Smooth muscle cell (in vitro differentiated cells): ENCODE measurements at regions not wholly inside any gene's neighbourhood (a gene's known extent, or its start where the extent isn't known, plus 50 kb on each side); places are given as distances from the start of the nearest gene placed in this dataset.
A peak's percentile ranks its signal among the peaks of the same experiment; 100 is the strongest.

ENCODE experiments used
- DNase-seq: peaks from one replicate; lab custom pipeline; 2025; ENCODE audit not compliant: unreplicated experiment; lab: John Stamatoyannopoulos, UW
- H2AFZ ChIP-seq: fragments of 200-600 bp; sonication (generic); 2 replicates; pipeline ENCODE4 v1.6.0; 2016; ENCODE audit warnings: antibody characterized with exemption, low read depth, mild to moderate bottlenecking
- H3F3A ChIP-seq: fragments of 200-600 bp; sonication (generic); 2 replicates; pipeline ENCODE4 v1.6.0; 2017; ENCODE audit warnings: antibody characterized with exemption, low read depth
- H3K27ac ChIP-seq: fragments of 200-600 bp; sonication (generic); 2 replicates; pipeline ENCODE4 v1.5.1; 2016; ENCODE audit warnings: low read depth, mild to moderate bottlenecking
- H3K27me3 ChIP-seq: fragments of 200-600 bp; sonication (generic); 2 replicates; pipeline ENCODE4 v1.6.1; 2016; ENCODE audit warnings: low read depth, mild to moderate bottlenecking
- H3K36me3 ChIP-seq: fragments of 200-600 bp; sonication (generic); 2 replicates; pipeline ENCODE4 v1.5.1; 2016; ENCODE audit warnings: low read depth
- H3K4me1 ChIP-seq: fragments of 200-600 bp; sonication (generic); 2 replicates; pipeline ENCODE4 v1.5.1; 2016; ENCODE audit warnings: low read depth
- H3K4me2 ChIP-seq: fragments of 200-600 bp; sonication (generic); 2 replicates; pipeline ENCODE4 v1.6.0; 2016; ENCODE audit warnings: mild to moderate bottlenecking
- H3K4me3 ChIP-seq: fragments of 200-600 bp; sonication (generic); 2 replicates; pipeline ENCODE4 v1.5.1; 2016; ENCODE audit warnings: mild to moderate bottlenecking
- H3K79me2 ChIP-seq: fragments of 200-600 bp; sonication (generic); 2 replicates; pipeline ENCODE4 v1.6.0; 2016; ENCODE audit warnings: low read depth, mild to moderate bottlenecking
- H3K9ac ChIP-seq: fragments of 200-600 bp; sonication (generic); 2 replicates; pipeline ENCODE4 v1.6.0; 2016; ENCODE audit warnings: low read depth
- H3K9me3 ChIP-seq: fragments of 200-600 bp; sonication (generic); replicated peaks from 2 replicates; pipeline ENCODE4 v1.5.1; 2016; ENCODE audit warnings: low read depth
- H4K20me1 ChIP-seq: fragments of 200-600 bp; sonication (generic); 2 replicates; pipeline ENCODE4 v1.6.0; 2016; ENCODE audit warnings: low read depth
- WGBS: methylation state at CpG from one replicate; pipeline ENCODE4 v1.1.7; 2016; ENCODE audit warnings: low lambda C conversion rate; 5-methylcytosine and 5-hydroxymethylcytosine counted together
- TF ChIP-seq, protein P1 (sequence below): fragments of 200-600 bp; sonication (generic); IDR thresholded peaks from 2 replicates; pipeline ENCODE4 v1.5.1; 2017; ENCODE audit warnings: borderline replicate concordance, mild to moderate bottlenecking, antibody characterized with exemption; ENCODE audit not compliant: insufficient read depth, poor library complexity, severe bottlenecking

DNA sequence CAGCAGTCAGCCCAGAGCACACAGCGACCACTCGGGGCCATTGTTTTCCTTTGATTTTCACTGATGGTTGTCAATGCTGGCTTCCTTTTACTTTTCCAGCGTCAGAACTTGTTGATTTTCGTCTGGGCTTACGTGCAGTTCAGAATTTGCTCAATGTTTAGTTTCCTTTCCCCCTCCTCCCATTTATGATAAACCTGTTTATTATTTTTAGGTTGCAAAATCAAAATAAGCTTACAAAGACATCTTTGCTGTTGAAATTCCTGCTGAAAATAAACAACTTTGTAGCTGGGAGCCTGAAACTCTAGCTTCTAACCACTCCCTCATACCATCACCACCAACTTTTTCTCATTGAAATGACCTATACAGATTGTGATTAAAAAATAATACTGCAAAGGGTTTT is 83.1 kb upstream of the LYZL1 start:
- H3F3A ChIP-seq = peaks cover 3% of the 10 kb centered on the region
- H3K4me1 ChIP-seq = peaks cover 23% of the 10 kb centered on the region
- H3K9ac ChIP-seq = no peak overlapping the region
- H4K20me1 ChIP-seq = no peaks in the 10 kb centered on the region
- H3K36me3 ChIP-seq = no peaks in the 10 kb centered on the region
- DNase-seq = no peak
- H3K27me3 ChIP-seq = no peaks in the 10 kb centered on the region
- H3K79me2 ChIP-seq = no peaks in the 10 kb centered on the region
- peak overlapping the region; percentile 21 for H3K4me2 ChIP-seq
- WGBS = 59% methylated on average over 5 of the region's 5 CpGs
- H3K27ac ChIP-seq = no peak overlapping the region
- H3K4me3 ChIP-seq = no peak overlapping the region
- no peaks in the 10 kb centered on the region for H3K9me3 ChIP-seq
- TF ChIP-seq, protein P1, sequence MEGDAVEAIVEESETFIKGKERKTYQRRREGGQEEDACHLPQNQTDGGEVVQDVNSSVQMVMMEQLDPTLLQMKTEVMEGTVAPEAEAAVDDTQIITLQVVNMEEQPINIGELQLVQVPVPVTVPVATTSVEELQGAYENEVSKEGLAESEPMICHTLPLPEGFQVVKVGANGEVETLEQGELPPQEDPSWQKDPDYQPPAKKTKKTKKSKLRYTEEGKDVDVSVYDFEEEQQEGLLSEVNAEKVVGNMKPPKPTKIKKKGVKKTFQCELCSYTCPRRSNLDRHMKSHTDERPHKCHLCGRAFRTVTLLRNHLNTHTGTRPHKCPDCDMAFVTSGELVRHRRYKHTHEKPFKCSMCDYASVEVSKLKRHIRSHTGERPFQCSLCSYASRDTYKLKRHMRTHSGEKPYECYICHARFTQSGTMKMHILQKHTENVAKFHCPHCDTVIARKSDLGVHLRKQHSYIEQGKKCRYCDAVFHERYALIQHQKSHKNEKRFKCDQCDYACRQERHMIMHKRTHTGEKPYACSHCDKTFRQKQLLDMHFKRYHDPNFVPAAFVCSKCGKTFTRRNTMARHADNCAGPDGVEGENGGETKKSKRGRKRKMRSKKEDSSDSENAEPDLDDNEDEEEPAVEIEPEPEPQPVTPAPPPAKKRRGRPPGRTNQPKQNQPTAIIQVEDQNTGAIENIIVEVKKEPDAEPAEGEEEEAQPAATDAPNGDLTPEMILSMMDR = no peak
- H2AFZ ChIP-seq = peak overlapping the region; percentile 43

DNA sequence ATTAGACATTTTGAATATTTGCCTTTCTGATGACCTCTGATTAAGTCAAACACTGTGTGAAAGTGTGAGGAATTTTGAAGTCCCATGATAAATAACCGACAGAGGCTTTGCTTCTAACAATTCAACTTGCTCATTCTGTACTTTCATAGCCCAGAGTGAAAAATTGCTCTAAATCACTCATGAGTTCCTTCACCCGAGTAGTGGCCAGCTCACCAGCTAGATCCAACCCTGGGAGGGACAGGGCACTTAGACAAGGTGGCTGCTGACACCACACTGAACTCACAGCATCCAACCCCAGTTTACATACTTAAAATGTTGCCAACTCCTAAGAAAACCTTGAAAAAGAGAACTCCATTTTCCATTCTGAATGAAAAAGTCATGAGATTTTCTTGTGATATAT is 80.0 kb upstream of the LYZL1 start:
- H3K4me1 ChIP-seq = peaks cover 19% of the 10 kb centered on the region
- no peaks in the 10 kb centered on the region for H3K36me3 ChIP-seq
- no peaks in the 10 kb centered on the region for H3F3A ChIP-seq
- H3K79me2 ChIP-seq = no peaks in the 10 kb centered on the region
- no peak for DNase-seq
- H3K9me3 ChIP-seq = no peaks in the 10 kb centered on the region
- no peak overlapping the region for H2AFZ ChIP-seq
- no peaks in the 10 kb centered on the region for H4K20me1 ChIP-seq
- H3K4me2 ChIP-seq = no peak overlapping the region
- no peak overlapping the region for H3K4me3 ChIP-seq
- no peak overlapping the region for H3K9ac ChIP-seq
- TF ChIP-seq, protein P1 = no peak
- WGBS = 71% methylated on average over 2 of the region's 2 CpGs
- no peak overlapping the region for H3K27ac ChIP-seq
- H3K27me3 ChIP-seq = no peaks in the 10 kb centered on the region

DNA sequence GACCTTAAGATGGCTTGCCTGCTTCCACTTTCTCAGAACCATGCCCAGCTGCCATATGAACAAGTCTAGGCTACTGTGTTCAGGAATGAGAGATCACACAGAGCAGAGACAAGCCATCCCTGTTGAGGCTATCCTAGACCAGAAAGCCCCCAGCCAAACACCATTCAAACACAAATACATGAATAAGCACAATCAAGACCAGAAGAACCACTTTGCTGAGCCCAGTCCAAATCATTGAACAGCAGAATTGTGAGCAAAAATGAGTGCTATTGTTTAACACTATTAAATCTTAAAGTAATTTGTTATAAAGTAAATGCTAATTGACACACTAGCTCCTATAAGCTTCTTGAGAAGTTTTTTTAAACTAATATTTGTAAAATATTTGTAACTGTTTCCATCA is 79.0 kb upstream of the LYZL1 start:
- Histone ChIP-seq H4K20me1 (no peaks in the 10 kb centered on the region), H3K4me1 (peaks cover 10% of the 10 kb centered on the region), H3K79me2 (no peaks in the 10 kb centered on the region), H3K36me3 (no peaks in the 10 kb centered on the region), H3F3A (no peaks in the 10 kb centered on the region), H3K27me3 (no peaks in the 10 kb centered on the region), H3K4me3 (no peak overlapping the region), H2AFZ (no peak overlapping the region), H3K9ac (no peak overlapping the region), H3K4me2 (no peak overlapping the region), H3K27ac (no peak overlapping the region), H3K9me3 (no peaks in the 10 kb centered on the region)
- TF ChIP-seq, protein P1 = no peak
- DNase-seq = no peak

DNA sequence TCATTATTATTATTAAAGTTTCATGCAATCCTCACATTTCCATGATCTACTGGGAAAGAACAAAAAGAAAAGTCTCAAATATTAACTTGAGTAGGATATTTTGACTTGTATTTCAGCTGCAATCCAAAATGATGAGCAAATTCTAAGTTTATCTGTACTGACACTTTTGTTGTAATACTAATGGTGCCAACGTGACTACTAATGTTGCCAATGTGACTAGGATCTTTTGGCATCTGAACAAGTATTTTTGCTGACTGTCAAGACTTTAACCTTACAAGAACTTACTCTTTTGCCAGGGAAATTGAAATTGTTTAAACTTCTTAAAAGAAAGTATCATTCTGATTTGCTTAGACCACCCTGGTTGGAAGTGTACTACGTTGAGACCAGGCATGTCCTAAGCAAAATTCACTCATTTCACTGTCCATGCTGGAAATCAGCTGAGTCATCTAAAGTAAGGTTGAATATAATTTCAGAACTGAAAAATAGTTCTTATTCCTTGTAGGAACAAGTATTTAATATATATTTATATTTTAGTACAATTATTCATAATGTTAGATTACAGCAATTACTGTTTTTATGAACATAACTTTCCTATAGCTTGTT is 78.5 kb upstream of the LYZL1 start:
- H3K79me2 ChIP-seq = no peaks in the 10 kb centered on the region
- H3F3A ChIP-seq = no peaks in the 10 kb centered on the region
- peaks cover 4% of the 10 kb centered on the region for H3K4me1 ChIP-seq
- no peaks in the 10 kb centered on the region for H3K27me3 ChIP-seq
- no peaks in the 10 kb centered on the region for H3K36me3 ChIP-seq
- no peak overlapping the region for H2AFZ ChIP-seq
- H3K4me3 ChIP-seq = no peak overlapping the region
- DNase-seq = no peak
- TF ChIP-seq, protein P1 = no peak
- H3K27ac ChIP-seq = no peak overlapping the region
- H3K4me2 ChIP-seq = no peak overlapping the region
- no peaks in the 10 kb centered on the region for H3K9me3 ChIP-seq
- no peaks in the 10 kb centered on the region for H4K20me1 ChIP-seq
- WGBS = 95% methylated on average over 2 of the region's 2 CpGs
- no peak overlapping the region for H3K9ac ChIP-seq
